Osteocyte (in vitro differentiated cells): ENCODE measurements at regions not wholly inside any gene's neighbourhood (a gene's known extent, or its start where the extent isn't known, plus 50 kb on each side); places are given as distances from the start of the nearest gene placed in this dataset.

Experiments
- DNase-seq: peaks from one replicate; pipeline ENCODE4 v3.0.0; 2021; ENCODE audit warnings: mixed read lengths; ENCODE audit not compliant: unreplicated experiment; ENCODE audit errors: extremely low spot score
- H3K27ac Mint-ChIP-seq: one replicate; pipeline ENCODE4 v1.8.0; 2021; ENCODE audit warnings: mild to moderate bottlenecking, mixed read lengths; ENCODE audit not compliant: unreplicated experiment
- H3K27me3 Mint-ChIP-seq: one replicate; pipeline ENCODE4 v1.8.0; 2021; ENCODE audit warnings: mixed read lengths; ENCODE audit not compliant: unreplicated experiment
- H3K36me3 Mint-ChIP-seq: one replicate; pipeline ENCODE4 v1.8.0; 2021; ENCODE audit warnings: mixed read lengths; ENCODE audit not compliant: unreplicated experiment
- H3K4me1 Mint-ChIP-seq: one replicate; pipeline ENCODE4 v1.8.0; 2021; ENCODE audit warnings: mixed read lengths; ENCODE audit not compliant: unreplicated experiment
- H3K4me3 Mint-ChIP-seq: one replicate; pipeline ENCODE4 v1.8.0; 2021; ENCODE audit warnings: mild to moderate bottlenecking, moderate library complexity, mixed read lengths; ENCODE audit not compliant: unreplicated experiment
- H3K9me3 Mint-ChIP-seq: one replicate; pipeline ENCODE4 v1.8.0; 2021; ENCODE audit warnings: mixed read lengths; ENCODE audit not compliant: unreplicated experiment
- CTCF ChIP-seq: fragments of 200-600 bp; sonication (generic); IDR thresholded peaks from 2 replicates; pipeline ENCODE4 v1.5.0; 2021; ENCODE audit warnings: antibody characterized with exemption, mild to moderate bottlenecking, moderate library complexity

- no peak for TF ChIP-seq CTCF
- Mint-ChIP-seq H3K27me3 (no peaks in the 10 kb centered on the region), H3K27ac (no peak overlapping the region), H3K9me3 (no peaks in the 10 kb centered on the region), H3K4me3 (no peak overlapping the region), H3K4me1 (no peaks in the 10 kb centered on the region), H3K36me3 (no peaks in the 10 kb centered on the region)
- DNase-seq: no peak
Observed at GRCh38 chr16:73714976-73715375, 581.6 kb upstream of the PSMD7 start.

- no peaks in the 10 kb centered on the region for H3K27me3 Mint-ChIP-seq
- no peaks in the 10 kb centered on the region for H3K4me1 Mint-ChIP-seq
- H3K4me3 Mint-ChIP-seq: no peak overlapping the region
- TF ChIP-seq CTCF: no peak
- H3K27ac Mint-ChIP-seq: no peak overlapping the region
- H3K9me3 Mint-ChIP-seq: no peaks in the 10 kb centered on the region
- H3K36me3 Mint-ChIP-seq: no peaks in the 10 kb centered on the region
- no peak for DNase-seq
Observed at GRCh38 chr16:73713778-73714495, 582.7 kb upstream of the PSMD7 start.

- H3K4me1 Mint-ChIP-seq: no peaks in the 10 kb centered on the region
- no peaks in the 10 kb centered on the region for H3K36me3 Mint-ChIP-seq
- H3K27me3 Mint-ChIP-seq: no peaks in the 10 kb centered on the region
- H3K9me3 Mint-ChIP-seq: no peaks in the 10 kb centered on the region
- H3K27ac Mint-ChIP-seq: no peak overlapping the region
- no peak for DNase-seq
- no peak for TF ChIP-seq CTCF
- no peak overlapping the region for H3K4me3 Mint-ChIP-seq
Observed at GRCh38 chr16:73713251-73713650, 583.4 kb upstream of the PSMD7 start.

GRCh38 chr16:73711406-73712080 is 585.1 kb upstream of the PSMD7 start:
- DNase-seq: no peak
- Mint-ChIP-seq H3K36me3 (no peaks in the 10 kb centered on the region), H3K4me3 (no peak overlapping the region), H3K9me3 (no peaks in the 10 kb centered on the region), H3K27me3 (no peaks in the 10 kb centered on the region), H3K4me1 (no peaks in the 10 kb centered on the region), H3K27ac (no peak overlapping the region)
- TF ChIP-seq CTCF: no peak

GRCh38 chr16:73710526-73710925 is 586.1 kb upstream of the PSMD7 start:
- DNase-seq: no peak
- no peaks in the 10 kb centered on the region for H3K9me3 Mint-ChIP-seq
- H3K4me1 Mint-ChIP-seq: no peaks in the 10 kb centered on the region
- TF ChIP-seq CTCF: no peak
- no peak overlapping the region for H3K4me3 Mint-ChIP-seq
- no peak overlapping the region for H3K27ac Mint-ChIP-seq
- H3K27me3 Mint-ChIP-seq: no peaks in the 10 kb centered on the region
- H3K36me3 Mint-ChIP-seq: no peaks in the 10 kb centered on the region
